ENCODE measurements at regions not wholly inside any gene's neighbourhood (a gene's known extent, or its start where the extent isn't known, plus 50 kb on each side); places are given as distances from the start of the nearest gene placed in this dataset.

- DNase-seq (ENCODE audit: insufficient read length, low spot score) (no peak), FAIRE-seq (no peak)
- no peak for TF ChIP-seq CTCF (IDR thresholded peaks at IDR 0.05; ENCODE audit: insufficient read depth, missing control alignments)
These were observed 812.7 kb downstream of the PLA2G4A start for GRCh38 chr1:187641463-187641862.

GRCh38 chr1:187641907-187642306 lies 813.2 kb downstream of the PLA2G4A start:
- FAIRE-seq, result no peak
- DNase-seq (ENCODE audit: insufficient read length, low spot score), result no peak
- TF ChIP-seq CTCF (IDR thresholded peaks at IDR 0.05; ENCODE audit: insufficient read depth, missing control alignments), result no peak

- FAIRE-seq, result no peak
These were observed 816.9 kb downstream of the PLA2G4A start for GRCh38 chr1:187645651-187646050.

GRCh38 chr1:187646536-187647107 lies 817.9 kb downstream of the PLA2G4A start:
- peak; percentile 85 for FAIRE-seq
- no peak for TF ChIP-seq CTCF (IDR thresholded peaks at IDR 0.05; ENCODE audit: insufficient read depth, missing control alignments)

More at GRCh38 chr1:187645651-187646050, 816.9 kb downstream of the PLA2G4A start:
- no peak for DNase-seq (ENCODE audit: insufficient read length, low spot score)
- no peak for TF ChIP-seq CTCF (IDR thresholded peaks at IDR 0.05; ENCODE audit: insufficient read depth, missing control alignments)

GRCh38 chr1:187648091-187648490 lies 819.3 kb downstream of the PLA2G4A start:
- FAIRE-seq (peak; percentile 64), DNase-seq (ENCODE audit: insufficient read length, low spot score) (no peak)
- TF ChIP-seq CTCF (IDR thresholded peaks at IDR 0.05; ENCODE audit: insufficient read depth, missing control alignments), result no peak

More at GRCh38 chr1:187646536-187647107, 817.9 kb downstream of the PLA2G4A start:
- DNase-seq (ENCODE audit: insufficient read length, low spot score), result no peak

GRCh38 chr1:187654635-187655034 lies 825.9 kb downstream of the PLA2G4A start:
- no peak for TF ChIP-seq CTCF (IDR thresholded peaks at IDR 0.05; ENCODE audit: insufficient read depth, missing control alignments)
- FAIRE-seq, result peak; percentile 81
- no peak for DNase-seq (ENCODE audit: insufficient read length, low spot score)

GRCh38 chr1:187655104-187655503 lies 826.4 kb downstream of the PLA2G4A start:
- no peak for TF ChIP-seq CTCF (IDR thresholded peaks at IDR 0.05; ENCODE audit: insufficient read depth, missing control alignments)
- DNase-seq (ENCODE audit: insufficient read length, low spot score) (no peak), FAIRE-seq (peak; percentile 32)

Measured in D721Med (cell line).